A549 (cell line): ENCODE measurements at regions not wholly inside any gene's neighbourhood (a gene's known extent, or its start where the extent isn't known, plus 50 kb on each side); places are given as distances from the start of the nearest gene placed in this dataset.

Experiments
- ATAC-seq, 2 experiments: fragments of 200-7000 bp in 1 of 2; fragments of >200 bp in 1 of 2; cut with Nextera tagmentation in 1 of 2; cut with Tn5 transposase in 1 of 2; 3 replicates each; pipeline versions ENCODE4 v1.8.0 to v1.9.1; 2018 to 2020; ENCODE audit warnings: mild to moderate bottlenecking in 1 of 2, moderate library complexity in 1 of 2
- CTCF ChIA-PET: fragments of 300-600 bp; sonication (Branson Sonifier 250); formaldehyde crosslinking; extraction: SDS; loops from one replicate; lab custom pipeline; 2021; ENCODE audit warnings: antibody characterized with exemption, inconsistent platforms; lab: Yijun Ruan, JAX
- POLR2A ChIA-PET: fragments of 350-600 bp; formaldehyde crosslinking; extraction: SDS; loops from one replicate; lab custom pipeline; 2021; ENCODE audit warnings: antibody characterized with exemption, inconsistent platforms; lab: Yijun Ruan, JAX
- DNase-seq, 2 experiments: peaks; one replicate each; pipeline versions ENCODE4 v3.0.0 to v3.0.0-alpha.2; 2011 to 2016; ENCODE audit warnings: low read depth in 1 of 2, low spot score in 1 of 2
- FAIRE-seq: peaks from 2 replicates; lab custom pipeline; 2011; peaks lifted over from hg19 to GRCh38; lab: Jason Lieb, UNC
- H3K27ac ChIP-seq, 2 experiments: fragments of >200 bp; sonication (Bioruptor Twin); formaldehyde crosslinking; 3 replicates each; pipeline ENCODE4 v1.5.1; 2016 to 2017
- H3K4me1 ChIP-seq: fragments of >200 bp; sonication (Bioruptor Twin); formaldehyde crosslinking; 3 replicates; pipeline ENCODE4 v1.6.1; 2016
- H3K4me2 ChIP-seq: fragments of >200 bp; sonication (Bioruptor Twin); formaldehyde crosslinking; 3 replicates; pipeline ENCODE4 v1.6.1; 2016
- H3K4me3 ChIP-seq: fragments of >200 bp; sonication (Bioruptor Twin); formaldehyde crosslinking; 3 replicates; pipeline ENCODE4 v1.5.1; 2016
- H3K9me3 ChIP-seq: fragments of >200 bp; sonication (Bioruptor Twin); formaldehyde crosslinking; 3 replicates; pipeline ENCODE4 v1.6.1; 2016
- ATOH8 ChIP-seq: fragments of 250-450 bp; sonication (Bioruptor Pico); IDR thresholded peaks from 2 replicates; pipeline ENCODE4 v1.5.0; 2020; ENCODE audit warnings: low read depth, mild to moderate bottlenecking, moderate library complexity
- CBX8 ChIP-seq: fragments of 200-600 bp; sonication (generic); IDR thresholded peaks from 2 replicates; pipeline ENCODE4 v1.6.1; 2016
- E2F6 ChIP-seq: IDR thresholded peaks from 2 replicates; pipeline ENCODE4 v1.6.1; 2012; ENCODE audit warnings: low read depth, borderline replicate concordance
- EHF ChIP-seq: fragments of 250-450 bp; sonication (Bioruptor Pico); IDR thresholded peaks from 2 replicates; pipeline ENCODE4 v1.5.0; 2020; ENCODE audit warnings: mild to moderate bottlenecking
- ELK1 ChIP-seq: fragments of 150-350 bp; IDR thresholded peaks from 2 replicates; pipeline ENCODE4 v1.6.1; 2014; ENCODE audit warnings: low read depth, mild to moderate bottlenecking, low read length
- FOSB ChIP-seq: fragments of 250-450 bp; sonication (Bioruptor Pico); IDR thresholded peaks from 2 replicates; pipeline ENCODE4 v1.5.0; 2020; ENCODE audit warnings: mild to moderate bottlenecking, moderate library complexity
- GATA3 ChIP-seq: IDR thresholded peaks from 2 replicates; pipeline ENCODE4 v1.6.1; 2012; ENCODE audit warnings: borderline replicate concordance
- HEYL ChIP-seq: fragments of 250-450 bp; sonication (Bioruptor Pico); IDR thresholded peaks from 2 replicates; pipeline ENCODE4 v1.8.0; 2021; ENCODE audit warnings: mild to moderate bottlenecking, moderate library complexity
- HOXB13 ChIP-seq: fragments of 250-450 bp; sonication (Bioruptor Pico); IDR thresholded peaks from 2 replicates; pipeline ENCODE4 v1.5.0; 2020; ENCODE audit warnings: low read depth, mild to moderate bottlenecking, moderate library complexity
- JUN ChIP-seq, 2 experiments: fragments of >200 bp; sonication (Bioruptor Twin); formaldehyde crosslinking; IDR thresholded peaks; 2 replicates in 1 of 2; 3 replicates in 1 of 2; pipeline ENCODE4 v1.6.1; 2016 to 2017
- JUNB ChIP-seq: fragments of >200 bp; sonication (Bioruptor Twin); formaldehyde crosslinking; IDR thresholded peaks from 2 replicates; pipeline ENCODE4 v1.6.1; 2016
- KDM5A ChIP-seq: fragments of 200-600 bp; sonication (generic); IDR thresholded peaks from 2 replicates; pipeline ENCODE4 v1.6.1; 2016; ENCODE audit warnings: antibody characterized with exemption, mild to moderate bottlenecking
- NPAS2 ChIP-seq: fragments of 250-450 bp; sonication (Bioruptor Pico); IDR thresholded peaks from 2 replicates; pipeline ENCODE4 v1.8.0; 2022; ENCODE audit warnings: mild to moderate bottlenecking, moderate library complexity, borderline replicate concordance
- POLR2A ChIP-seq: IDR thresholded peaks from 2 replicates; pipeline ENCODE4 v1.6.1; 2012; ENCODE audit warnings: mild to moderate bottlenecking, low read length
- SMC3 ChIP-seq: fragments of >200 bp; sonication (Bioruptor Twin); formaldehyde crosslinking; IDR thresholded peaks from 3 replicates; pipeline ENCODE4 v1.6.1; 2018; ENCODE audit warnings: inconsistent platforms
- TFCP2L1 ChIP-seq: fragments of 250-450 bp; sonication (Bioruptor Pico); IDR thresholded peaks from 2 replicates; pipeline ENCODE4 v1.5.0; 2021; ENCODE audit warnings: mild to moderate bottlenecking
- WGBS: methylation state at CpG from one replicate; pipeline ENCODE4 v1.1.6; 2017; ENCODE audit errors: missing lambda C conversion rate; 5-methylcytosine and 5-hydroxymethylcytosine counted together
- TF ChIP-seq, protein P1 (sequence below): IDR thresholded peaks from 2 replicates; pipeline ENCODE4 v1.6.1; 2012
- TF ChIP-seq, protein P2 (sequence below): fragments of 200-600 bp; sonication (generic); IDR thresholded peaks from 2 replicates; pipeline ENCODE4 v1.6.1; 2016; ENCODE audit warnings: antibody characterized with exemption, mild to moderate bottlenecking, moderate library complexity

DNA sequence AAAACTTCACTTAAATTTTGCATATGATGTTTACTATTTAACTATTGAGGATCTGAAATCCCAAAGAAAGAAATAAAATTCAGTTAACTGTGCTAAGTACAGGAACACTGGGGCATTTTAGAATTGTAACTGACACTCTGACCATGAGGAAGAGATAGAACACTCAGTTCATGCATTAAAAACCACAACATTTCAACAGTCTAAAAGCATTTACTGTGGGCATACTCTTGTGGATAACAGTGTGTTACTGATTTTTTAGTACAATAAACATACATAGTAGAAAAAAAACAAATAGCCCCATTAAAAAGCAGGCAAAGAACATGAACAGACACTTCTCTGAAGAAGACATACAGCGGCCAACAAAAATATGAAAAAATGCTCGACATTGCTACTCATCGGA, 1122.7 kb upstream of the PIK3C3 start:
- H3K27ac ChIP-seq = no peak overlapping the region
- ChIA-PET POLR2A (no interaction called here), CTCF (no interaction called here)
- FAIRE-seq = no peak
- H3K4me2 ChIP-seq = no peak overlapping the region
- no peak for ATAC-seq
- H3K9me3 ChIP-seq = no peaks in the 10 kb centered on the region
- TF ChIP-seq E2F6 (no peak), NPAS2 (CRISPR knock-in tag) (no peak), KDM5A (no peak), GATA3 (no peak), POLR2A (no peak)
- DNase-seq = no peak
- H3K4me1 ChIP-seq = no peaks in the 10 kb centered on the region
- 65% methylated on average over 3 of the region's 3 CpGs for WGBS
- H3K4me3 ChIP-seq = no peak overlapping the region

GRCh38 chr18:40824291-40824690, 1130.7 kb upstream of the PIK3C3 start:
- no peak overlapping the region for H3K4me2 ChIP-seq
- 0% methylated on average over 1 of the region's 1 CpG for WGBS
- no peak overlapping the region for H3K27ac ChIP-seq
- POLR2A ChIA-PET = no interaction called here
- no peak for DNase-seq
- TF ChIP-seq SMC3 (no peak), HOXB13 (CRISPR knock-in tag) (no peak), JUN (IDR thresholded peaks at IDR 0.05) (no peak), ELK1 (no peak), ATOH8 (CRISPR knock-in tag) (no peak), HEYL (no peak), EHF (CRISPR knock-in tag) (no peak), JUNB (no peak), CBX8 (no peak), TFCP2L1 (CRISPR knock-in tag) (no peak), FOSB (CRISPR knock-in tag) (no peak)
- TF ChIP-seq, protein P1, sequence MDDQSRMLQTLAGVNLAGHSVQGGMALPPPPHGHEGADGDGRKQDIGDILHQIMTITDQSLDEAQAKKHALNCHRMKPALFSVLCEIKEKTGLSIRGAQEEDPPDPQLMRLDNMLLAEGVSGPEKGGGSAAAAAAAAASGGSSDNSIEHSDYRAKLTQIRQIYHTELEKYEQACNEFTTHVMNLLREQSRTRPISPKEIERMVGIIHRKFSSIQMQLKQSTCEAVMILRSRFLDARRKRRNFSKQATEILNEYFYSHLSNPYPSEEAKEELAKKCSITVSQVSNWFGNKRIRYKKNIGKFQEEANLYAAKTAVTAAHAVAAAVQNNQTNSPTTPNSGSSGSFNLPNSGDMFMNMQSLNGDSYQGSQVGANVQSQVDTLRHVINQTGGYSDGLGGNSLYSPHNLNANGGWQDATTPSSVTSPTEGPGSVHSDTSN = no peak
- TF ChIP-seq, protein P2, sequence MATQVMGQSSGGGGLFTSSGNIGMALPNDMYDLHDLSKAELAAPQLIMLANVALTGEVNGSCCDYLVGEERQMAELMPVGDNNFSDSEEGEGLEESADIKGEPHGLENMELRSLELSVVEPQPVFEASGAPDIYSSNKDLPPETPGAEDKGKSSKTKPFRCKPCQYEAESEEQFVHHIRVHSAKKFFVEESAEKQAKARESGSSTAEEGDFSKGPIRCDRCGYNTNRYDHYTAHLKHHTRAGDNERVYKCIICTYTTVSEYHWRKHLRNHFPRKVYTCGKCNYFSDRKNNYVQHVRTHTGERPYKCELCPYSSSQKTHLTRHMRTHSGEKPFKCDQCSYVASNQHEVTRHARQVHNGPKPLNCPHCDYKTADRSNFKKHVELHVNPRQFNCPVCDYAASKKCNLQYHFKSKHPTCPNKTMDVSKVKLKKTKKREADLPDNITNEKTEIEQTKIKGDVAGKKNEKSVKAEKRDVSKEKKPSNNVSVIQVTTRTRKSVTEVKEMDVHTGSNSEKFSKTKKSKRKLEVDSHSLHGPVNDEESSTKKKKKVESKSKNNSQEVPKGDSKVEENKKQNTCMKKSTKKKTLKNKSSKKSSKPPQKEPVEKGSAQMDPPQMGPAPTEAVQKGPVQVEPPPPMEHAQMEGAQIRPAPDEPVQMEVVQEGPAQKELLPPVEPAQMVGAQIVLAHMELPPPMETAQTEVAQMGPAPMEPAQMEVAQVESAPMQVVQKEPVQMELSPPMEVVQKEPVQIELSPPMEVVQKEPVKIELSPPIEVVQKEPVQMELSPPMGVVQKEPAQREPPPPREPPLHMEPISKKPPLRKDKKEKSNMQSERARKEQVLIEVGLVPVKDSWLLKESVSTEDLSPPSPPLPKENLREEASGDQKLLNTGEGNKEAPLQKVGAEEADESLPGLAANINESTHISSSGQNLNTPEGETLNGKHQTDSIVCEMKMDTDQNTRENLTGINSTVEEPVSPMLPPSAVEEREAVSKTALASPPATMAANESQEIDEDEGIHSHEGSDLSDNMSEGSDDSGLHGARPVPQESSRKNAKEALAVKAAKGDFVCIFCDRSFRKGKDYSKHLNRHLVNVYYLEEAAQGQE = no peak
- no peak for ATAC-seq
- no peak for FAIRE-seq
- CTCF ChIA-PET = no interaction called here
- no peaks in the 10 kb centered on the region for H3K4me1 ChIP-seq
- H3K4me3 ChIP-seq = no peak overlapping the region
- H3K9me3 ChIP-seq = no peaks in the 10 kb centered on the region
